Urothelium cell line (cell line): ENCODE measurements at regions not wholly inside any gene's neighbourhood (a gene's known extent, or its start where the extent isn't known, plus 50 kb on each side); places are given as distances from the start of the nearest gene placed in this dataset.
"Not testable (repeated sequence)": the region's sequence is repeated elsewhere in the genome, so short reads cannot be mapped to it uniquely, and the experiment has no call there.

ENCODE experiments used
- DNase-seq: peaks from one replicate; pipeline ENCODE4 v3.0.0; 2011; ENCODE audit warnings: low spot score, mixed read lengths
- FAIRE-seq: peaks from 2 replicates; lab custom pipeline; 2011; peaks lifted over from hg19 to GRCh38; lab: Jason Lieb, UNC

DNA sequence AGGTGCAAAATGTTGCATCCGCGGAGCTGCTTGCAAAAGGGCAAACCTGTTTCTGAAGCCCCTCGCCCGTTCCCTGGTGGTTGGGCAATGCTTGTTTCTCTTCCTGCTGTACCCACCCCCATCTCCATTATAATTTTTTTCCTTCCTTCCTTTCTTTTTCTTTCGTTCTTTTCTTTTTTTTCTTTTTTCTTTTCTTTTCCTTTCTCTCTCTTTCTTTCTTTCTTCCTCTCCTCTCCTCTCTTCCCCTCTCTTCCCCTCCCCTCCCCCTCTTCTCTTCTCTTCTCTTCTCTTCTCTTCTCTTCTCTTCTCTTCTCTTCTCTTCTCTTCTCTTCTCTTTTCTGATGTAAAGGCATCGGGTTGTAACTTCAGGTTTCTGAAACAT, 278.2 kb downstream of the GATA3 start:
- FAIRE-seq (no peak), DNase-seq (no peak)

DNA sequence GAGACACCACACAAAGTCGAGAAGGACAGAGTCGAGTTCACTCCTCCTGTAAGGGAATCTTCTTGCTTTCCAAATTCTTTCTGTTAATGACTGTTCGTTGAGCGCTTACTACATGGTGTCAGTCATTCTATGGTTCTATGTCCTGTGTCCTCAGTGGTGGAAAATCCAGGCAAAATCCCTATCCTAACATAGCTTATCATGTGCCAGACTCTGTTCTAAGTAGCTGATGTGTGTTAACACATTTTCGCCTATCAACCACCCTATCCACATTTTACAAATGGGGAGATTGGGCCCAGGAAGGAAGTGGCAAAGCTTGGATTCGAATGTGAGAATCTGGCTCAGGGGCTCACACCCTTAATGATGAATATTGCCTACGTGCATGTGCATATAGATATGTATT, 280.1 kb downstream of the GATA3 start:
- DNase-seq, result no peak
- no peak for FAIRE-seq

DNA sequence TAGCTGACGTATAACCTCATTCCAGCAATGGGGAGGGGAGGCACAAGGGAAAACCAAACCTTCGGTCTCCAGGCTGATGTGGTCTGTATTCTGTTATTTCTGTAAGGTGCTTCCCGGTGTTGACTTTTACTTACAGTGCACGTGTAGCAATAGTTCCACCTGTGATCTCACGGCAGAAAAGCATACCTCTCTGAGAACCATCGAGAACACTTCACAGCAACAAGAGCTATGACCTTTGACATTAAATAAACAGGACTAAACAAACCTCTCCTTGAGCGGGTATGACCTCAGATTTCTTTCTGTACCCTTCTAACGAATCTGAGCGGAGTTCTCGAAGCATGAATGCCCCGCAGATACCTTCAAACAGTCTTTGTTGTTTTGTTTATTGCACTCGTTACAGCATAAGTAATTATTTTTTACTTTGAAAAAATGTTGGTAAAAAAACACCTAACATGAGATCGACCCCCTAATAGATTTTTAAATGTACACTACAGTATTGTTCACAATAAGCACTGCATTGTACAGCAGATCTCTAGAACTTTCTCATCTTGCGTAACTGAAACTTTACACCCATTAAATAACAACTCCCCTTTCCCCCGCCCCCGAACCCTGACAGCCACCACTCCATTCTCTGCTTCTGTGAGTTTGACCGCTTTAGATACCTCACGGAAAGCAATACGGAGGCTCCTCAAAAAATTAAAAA, 282.3 kb downstream of the GATA3 start:
- FAIRE-seq, result no peak
- no peak for DNase-seq

DNA sequence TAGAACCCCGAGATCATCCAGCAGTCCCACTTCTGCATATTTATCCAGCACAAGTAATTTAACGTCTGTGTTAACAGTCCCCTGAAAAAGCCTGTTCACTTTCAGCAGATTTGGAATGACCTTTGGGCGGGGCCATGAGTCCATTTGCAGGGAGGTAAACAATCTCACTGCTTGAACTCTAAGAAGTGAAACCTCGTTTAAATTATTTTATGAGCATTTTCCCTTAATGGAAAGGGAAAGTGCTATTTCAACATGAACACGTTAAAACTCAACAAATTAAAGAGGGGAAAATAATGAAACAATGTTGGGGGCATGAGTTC, 282.8 kb downstream of the GATA3 start:
- DNase-seq (no peak), FAIRE-seq (no peak)

DNA sequence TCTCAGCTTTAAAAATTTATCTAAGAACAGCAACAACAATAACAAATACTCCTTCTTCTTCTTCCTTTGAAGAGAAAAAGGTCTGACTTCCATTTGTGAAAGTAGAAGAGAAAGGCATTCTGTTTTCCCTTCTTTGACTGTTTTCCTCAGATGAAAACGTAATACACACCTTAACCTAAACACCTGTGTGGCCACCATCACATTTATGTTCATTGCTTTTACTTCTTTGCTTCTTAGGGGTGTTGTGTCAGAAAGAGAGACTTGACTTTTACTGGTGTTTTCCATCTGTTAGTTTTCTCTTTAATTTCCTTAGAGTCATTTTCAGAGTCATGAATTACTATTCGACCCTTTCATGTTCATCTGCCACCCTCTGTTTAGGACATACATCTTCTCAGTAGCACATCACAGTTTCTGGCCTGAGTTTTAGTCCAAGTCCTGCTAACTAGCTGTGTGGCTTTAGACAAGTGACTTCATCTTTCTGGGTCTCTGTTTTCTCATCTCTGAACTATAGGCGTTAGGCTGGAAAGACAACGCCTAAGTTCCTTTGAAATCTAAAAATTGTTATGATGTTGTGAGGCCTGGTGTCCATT, 283.8 kb downstream of the GATA3 start:
- no peak for DNase-seq
- FAIRE-seq, result no peak

DNA sequence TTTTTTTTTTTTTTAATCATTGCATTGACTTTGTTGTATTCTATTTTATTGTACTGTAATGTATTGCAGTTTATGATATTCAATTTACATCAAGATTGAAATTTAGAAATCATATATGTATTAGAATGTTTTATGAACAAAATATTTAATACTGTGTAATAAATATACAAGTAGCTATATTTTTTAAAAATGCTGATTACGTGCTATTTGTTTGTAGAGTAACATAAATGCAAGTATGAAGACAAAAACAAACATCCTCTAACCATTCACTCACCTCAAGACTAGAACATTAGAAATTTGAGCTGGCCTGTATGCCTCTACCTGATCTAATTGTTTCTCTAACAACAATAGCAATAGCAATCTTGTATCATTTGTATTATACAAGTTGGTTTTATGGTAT, 290.3 kb downstream of the GATA3 start:
- FAIRE-seq, result no peak
- no peak for DNase-seq

DNA sequence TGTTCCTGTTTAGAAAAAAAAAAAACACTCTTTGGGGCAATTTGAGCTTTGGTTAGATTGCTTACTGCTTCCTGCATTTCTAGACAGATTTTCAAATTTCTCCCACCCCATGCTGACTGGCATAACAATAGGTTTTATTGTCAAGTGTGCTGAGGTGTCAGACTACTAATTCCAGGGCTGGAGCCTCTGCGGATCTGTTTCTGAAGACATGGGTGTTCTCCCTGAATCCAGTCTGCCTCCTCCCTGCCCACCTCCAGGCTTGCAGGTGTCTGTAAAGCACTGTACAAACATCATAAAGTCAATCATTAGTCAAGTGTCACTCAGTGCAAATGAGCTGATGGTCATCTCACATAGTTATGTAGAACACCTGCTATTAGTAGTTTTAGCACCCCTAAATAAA, 292.4 kb downstream of the GATA3 start:
- DNase-seq (no peak), FAIRE-seq (no peak)

DNA sequence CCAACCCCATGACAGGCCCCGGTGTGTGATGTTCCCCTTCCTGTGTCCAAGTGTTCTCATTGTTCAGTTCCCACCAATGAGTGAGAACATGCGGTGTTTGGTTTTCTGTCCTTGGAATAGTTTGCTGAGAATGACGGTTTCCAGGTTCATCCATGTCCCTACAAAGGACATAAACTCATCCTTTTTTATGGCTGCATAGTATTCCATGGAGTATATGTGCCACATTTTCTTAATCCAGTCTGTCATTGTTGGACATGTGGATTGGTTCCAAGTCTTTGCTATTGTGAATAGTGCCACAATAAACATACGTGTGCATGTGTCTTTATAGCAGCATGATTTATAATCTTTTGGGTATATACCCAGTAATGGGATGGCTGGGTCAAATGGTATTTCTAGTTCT, 293.1 kb downstream of the GATA3 start:
- not testable (repeated sequence) for DNase-seq, FAIRE-seq

DNA sequence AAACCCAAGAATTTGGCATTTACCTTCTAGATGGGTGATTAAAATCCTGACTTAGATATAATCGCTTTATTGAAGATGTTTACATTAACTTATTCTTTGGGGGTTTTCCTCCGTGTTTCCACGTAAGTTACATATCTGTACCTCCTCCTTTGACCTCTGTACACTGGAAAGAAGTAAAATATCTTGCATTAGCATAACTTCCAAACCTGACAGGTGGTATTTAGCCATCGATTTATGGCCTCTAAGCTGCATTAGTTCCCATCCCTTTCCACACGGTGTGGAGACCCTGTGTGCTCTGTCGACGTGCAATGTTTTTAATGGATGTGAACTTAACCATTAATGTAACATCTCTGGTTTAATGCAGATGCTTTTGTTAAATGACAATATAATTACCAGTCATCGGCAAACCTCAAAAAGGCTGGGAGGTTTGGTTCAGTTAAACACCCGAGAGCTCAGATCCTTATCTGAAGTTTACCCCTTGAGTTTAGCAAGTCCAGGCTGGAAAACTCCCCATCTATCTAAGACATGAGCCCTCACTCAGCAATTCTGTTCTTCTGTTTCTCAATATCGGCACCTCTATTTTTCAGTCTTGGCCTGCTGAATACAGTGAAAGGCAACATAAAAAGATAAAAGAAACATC, 295.2 kb downstream of the GATA3 start:
- FAIRE-seq, result no peak

DNA sequence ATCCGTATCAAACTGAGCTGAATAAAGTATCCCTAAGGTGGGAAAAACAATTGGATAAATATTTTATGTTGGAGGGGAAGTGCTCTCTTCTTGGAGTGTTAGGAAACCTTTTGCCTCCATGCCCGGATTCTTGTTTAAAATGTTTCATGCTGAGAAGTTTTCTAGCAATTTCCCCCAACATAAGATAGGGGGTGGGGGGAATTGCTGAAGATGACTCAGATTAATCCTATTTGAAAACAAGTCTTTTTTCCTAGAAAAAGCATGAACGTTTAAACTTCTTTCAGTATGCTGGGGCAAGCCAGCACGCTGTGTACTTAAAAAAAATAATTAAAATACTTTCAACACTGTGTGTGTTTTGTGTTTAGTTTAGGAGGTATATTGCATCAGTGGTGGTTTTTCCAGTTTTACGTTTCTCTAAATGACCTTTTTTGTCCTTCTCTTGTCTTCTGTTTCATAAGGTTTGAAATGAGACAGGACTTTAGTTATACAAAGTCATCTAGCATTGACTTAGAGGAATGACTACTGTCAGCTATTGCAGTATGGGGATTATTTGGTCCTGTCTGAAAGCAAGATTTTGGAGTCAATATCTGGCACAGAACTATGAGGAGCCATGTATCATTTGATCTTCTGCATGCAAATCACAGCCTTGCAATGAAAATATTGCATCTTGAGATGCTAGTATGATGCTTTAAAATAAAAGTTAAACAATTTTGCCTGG, 295.9 kb downstream of the GATA3 start:
- DNase-seq (no peak), FAIRE-seq (no peak)

More for the DNA sequence above, 295.2 kb downstream of the GATA3 start:
- DNase-seq, result no peak

DNA sequence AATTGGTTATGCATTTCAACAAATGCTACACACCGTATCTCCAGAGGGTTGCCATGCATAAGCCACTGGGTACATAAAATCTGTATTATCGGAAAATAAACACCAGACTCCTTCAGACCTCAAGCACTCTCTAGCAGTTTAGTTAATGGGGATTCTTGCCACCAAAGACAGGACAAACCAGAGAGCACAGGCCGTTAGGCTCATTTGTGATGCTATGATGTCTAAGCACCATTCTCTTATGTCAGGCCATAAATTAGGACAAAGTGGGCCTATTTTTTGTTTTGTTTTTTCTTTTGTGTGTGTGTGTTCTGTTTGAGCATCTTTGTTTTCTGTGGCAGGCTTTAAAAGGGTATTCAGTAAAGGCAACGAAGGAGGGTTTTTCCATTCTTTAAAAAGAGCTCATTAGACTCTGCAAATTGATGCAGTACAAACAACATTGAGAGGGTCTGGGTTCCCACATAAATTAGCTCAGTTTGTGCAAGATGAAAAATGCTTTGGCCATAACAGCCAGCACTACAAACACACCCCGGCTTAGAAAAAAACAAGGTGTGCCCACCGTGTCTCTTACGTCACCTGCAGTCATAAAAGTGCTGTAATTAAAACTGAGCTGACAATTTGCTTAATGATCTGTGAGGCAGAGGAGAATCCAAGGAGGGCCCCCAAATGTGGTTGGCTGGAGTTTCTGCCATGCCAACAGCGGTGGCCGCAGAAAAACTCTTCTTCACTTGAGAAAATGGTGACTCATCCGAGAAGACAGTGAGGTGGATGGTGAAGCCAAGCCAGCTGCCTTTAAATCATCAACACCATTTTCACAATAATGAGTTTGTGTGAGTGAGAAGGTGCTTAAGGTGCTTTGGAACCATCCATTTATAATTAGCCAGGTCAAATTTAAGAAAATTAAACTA, 297.9 kb downstream of the GATA3 start:
- FAIRE-seq, result no peak
- no peak for DNase-seq

DNA sequence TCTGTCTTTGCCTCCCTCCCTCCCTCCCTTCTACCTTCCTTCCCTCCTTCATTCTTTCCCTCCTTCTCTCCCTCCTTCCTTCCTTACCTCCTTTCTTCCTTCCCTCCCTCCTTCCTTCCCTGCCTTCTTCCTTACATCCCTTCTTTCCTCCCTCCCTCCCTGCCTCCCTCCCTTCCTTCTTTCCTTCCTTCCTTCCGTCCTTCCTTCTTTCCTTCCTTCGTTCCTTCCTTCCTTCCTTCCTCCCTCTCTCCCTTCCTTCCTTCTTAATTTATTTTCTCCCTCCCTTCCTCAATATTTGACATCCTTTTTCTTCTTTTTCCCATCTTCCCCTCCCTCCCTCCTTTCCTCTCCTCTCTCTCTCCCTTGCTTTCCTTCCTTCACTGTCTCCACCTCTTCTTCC, 301.8 kb downstream of the GATA3 start:
- DNase-seq (no peak), FAIRE-seq (no peak)

DNA sequence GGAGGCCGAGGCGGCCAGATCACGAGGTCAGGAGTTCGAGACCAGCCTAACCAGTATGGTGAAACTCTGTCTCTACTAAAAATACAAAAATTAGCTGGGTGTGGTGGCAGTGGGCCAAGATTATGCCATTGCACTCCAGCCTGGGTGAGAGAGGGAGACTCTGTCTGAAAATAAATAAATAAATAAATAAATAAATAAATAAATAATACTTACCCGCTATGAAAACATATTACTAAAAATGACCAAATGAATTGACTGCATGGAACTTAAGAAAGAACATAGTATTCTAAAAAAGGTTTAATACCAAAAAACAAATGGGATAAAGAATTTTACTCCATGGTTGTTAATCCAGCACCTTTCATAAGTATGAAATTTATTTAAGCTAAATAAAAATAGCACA, 305.0 kb downstream of the GATA3 start:
- no peak for DNase-seq
- no peak for FAIRE-seq

DNA sequence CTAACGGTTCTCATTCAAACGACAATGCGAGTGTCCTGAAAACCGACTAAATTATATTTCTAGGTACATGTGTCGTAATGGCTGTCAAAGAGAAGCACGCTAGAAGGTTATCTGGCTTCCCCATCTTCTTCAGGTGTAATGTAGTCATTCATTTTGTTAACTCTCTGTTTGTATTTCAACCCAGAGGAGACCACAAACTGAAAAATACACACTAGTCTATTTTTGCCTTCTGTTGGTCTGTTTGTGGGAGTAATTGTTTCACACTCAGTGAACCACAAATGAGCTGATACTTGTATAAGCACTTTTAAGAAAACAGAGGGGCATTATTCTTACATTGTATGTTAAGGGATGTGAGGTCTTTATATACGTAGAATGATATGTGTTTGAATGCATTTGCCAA, 305.9 kb downstream of the GATA3 start:
- DNase-seq, result no peak
- no peak for FAIRE-seq

DNA sequence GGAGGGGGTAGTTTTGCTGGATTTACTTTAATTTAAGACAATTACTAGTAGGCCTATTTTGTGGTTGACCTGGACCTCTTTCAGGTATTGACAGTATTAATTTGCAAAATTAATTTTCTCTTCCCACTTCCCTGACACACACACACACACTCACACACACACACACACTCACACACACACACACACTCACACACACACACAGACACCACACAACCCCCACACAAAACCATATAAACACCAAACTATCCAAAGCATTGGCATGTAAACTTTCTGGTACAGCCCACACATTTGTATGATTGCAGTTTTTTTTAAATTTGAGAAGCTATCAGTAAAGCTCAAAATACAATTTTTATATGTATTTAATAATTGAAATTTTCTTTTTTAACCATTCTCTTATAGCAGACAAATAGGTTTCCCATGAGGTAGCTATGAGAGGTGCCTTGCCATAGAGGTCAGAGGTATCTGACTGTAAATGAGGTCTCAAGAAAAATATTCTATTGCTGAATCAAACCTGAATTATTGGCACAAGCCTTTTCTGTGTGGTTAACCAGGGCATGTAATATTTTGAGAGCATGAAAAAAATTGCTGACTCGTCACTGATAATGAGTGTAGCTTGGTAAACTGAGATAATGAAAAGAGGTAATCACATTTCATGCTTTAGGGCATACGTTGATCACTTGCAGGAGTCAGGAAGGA, 306.5 kb downstream of the GATA3 start:
- FAIRE-seq, result no peak
- no peak for DNase-seq

DNA sequence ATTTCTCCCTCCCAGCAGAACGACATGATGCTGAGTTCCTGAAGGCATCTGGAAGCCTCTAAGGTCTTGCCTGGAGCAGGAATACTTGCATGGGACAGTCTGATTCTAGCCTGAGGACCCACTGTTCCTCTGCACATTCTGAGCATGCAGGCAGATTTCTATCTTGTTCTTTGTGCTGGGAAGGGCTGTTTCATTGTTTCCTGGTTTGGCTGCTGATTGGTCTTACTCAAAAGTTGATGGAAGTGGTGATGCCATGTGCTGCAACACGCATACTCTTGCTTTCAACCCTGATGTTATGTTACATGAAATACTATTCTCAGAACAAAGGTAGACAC, 307.0 kb downstream of the GATA3 start:
- no peak for DNase-seq
- peak; percentile 87 for FAIRE-seq

DNA sequence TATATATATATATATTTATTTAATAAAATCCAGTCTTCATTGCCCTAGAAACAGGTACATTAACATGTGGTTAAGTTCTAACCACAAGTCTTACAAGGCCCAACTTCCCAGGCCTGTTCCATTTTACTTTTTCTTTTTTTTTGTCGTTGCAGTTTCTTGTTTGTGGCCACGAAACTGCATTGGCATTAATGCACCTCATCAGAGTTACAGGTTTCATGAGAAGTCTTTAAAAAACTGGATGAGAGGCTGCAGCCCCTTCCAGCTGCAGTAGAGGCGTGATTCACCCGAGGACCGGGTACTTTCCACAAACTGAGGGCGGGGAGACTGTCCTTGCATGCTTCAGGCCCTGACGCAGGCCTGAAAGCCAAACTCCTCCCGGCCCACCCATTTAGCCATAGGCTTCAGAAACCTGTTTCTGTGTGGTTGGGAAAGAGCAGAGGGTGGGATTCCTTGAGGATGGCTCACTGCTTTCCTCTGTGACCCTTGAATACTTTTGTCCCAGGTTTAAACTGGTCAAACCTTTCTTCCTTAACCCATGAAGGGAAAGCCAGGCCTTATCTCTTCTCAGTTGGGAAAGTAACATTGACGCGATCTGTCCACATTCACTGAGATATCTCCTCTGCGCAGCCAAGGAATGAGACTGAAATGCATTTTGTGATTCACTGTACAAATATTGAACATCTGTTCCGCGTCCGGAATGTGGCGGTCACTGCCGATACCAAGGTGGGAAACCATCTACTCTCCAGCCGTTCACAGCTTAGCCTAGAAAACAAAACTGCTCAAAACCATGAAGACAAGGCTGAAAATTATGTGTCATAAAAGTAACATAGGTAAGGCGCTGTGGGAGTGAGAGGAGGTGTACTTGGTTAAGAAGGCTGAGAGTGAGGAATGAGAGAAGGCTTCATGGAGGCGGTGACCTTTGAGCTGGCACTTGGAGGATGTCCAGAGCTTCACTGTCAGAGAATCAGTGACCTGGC, 311.7 kb downstream of the GATA3 start:
- FAIRE-seq, result peak; percentile 96
- peak; percentile 86 for DNase-seq

DNA sequence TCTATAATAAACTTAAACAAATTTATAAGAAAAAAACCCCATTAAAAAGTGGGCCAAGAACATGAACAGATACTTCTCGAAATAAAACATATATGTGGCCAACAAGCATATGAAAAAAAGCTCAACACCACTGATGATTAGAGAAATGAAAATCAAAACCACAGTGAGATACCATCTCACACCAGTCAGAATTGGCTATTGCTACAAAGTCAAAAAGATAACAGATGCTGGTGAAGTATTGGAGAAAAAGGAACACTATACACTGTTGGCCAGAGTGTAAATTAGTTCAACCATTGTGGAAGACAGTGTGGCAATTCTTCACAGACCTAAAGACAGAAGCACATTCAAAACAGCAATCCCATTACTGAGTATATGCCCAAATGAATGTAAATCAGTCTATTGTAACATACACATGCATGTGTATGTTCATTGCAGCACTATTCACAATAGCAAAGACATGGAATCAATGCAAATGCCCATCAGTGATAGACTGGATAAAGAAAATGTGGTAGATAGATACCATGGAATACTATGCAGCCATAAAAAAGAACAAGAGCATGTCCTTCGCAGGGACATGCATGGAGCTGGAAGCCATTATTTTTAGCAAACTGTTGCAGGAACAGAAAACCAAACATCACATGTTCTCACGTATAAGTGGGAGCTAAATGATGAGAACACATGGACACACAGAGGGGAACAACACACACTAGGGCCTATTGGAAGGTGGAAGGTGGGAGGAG, 313.4 kb downstream of the GATA3 start:
- DNase-seq, result not testable (repeated sequence)
- FAIRE-seq, result peak; percentile 20

DNA sequence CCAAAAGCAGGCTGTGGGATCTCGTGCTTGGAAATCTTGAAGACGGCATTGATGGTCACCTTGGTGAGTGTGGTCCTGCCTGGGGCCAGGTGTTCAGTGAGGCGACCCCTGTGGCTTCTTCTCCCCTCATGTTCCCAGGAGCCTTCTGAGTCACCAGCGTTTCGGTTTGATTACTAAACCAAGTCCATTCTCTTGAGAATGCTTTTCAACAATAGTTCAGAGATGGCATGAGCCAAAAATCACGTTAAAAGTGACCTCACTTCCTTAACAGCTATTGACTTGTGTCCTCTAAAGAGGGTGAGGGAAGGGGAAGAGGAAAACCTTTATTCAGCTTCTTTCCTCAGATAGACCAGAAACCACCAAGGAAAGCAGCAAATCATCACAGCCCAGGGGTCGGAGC, 315.2 kb downstream of the GATA3 start:
- FAIRE-seq (peak; percentile 37), DNase-seq (peak; percentile 41)
